GM12878 (cell line): ENCODE measurements at regions not wholly inside any gene's neighbourhood (a gene's known extent, or its start where the extent isn't known, plus 50 kb on each side); places are given as distances from the start of the nearest gene placed in this dataset.

Experiments
- CTCF ChIP-seq, 3 experiments: IDR thresholded peaks in 2 of 3; conservative IDR thresholded peaks in 1 of 3; 2 replicates each; pipeline ENCODE4 v1.5.1; 2011; ENCODE audit warnings: low read depth in 3 of 3, low read length in 3 of 3, mild to moderate bottlenecking in 3 of 3, control low read depth in 2 of 3, moderate library complexity in 2 of 3, inconsistent platforms in 1 of 3, mixed read lengths in 1 of 3; ENCODE audit not compliant: control insufficient read depth in 2 of 3, insufficient read depth in 1 of 3; ENCODE audit errors: extremely low read depth in 1 of 3
- MXI1 ChIP-seq: fragments of 150-350 bp; IDR thresholded peaks from 2 replicates; pipeline ENCODE4 v1.6.1; 2011; ENCODE audit warnings: low read depth, mild to moderate bottlenecking, inconsistent platforms, low read length, improper control_type of control experiment
- POLR2A ChIP-seq: IDR thresholded peaks from 2 replicates; pipeline ENCODE4 v1.6.1; 2011; ENCODE audit warnings: low read depth, mild to moderate bottlenecking, low read length
- SMC3 ChIP-seq: IDR thresholded peaks from 2 replicates; pipeline ENCODE4 v1.6.1; 2011; ENCODE audit warnings: low read length, improper control_type of control experiment, borderline replicate concordance

GRCh38 chr2:163062524-163062923, 224.0 kb upstream of the KCNH7 start:
- no peak for TF ChIP-seq MXI1
- TF ChIP-seq CTCF (IDR thresholded peaks at IDR 0.05 in 2 of 3, conservative IDR thresholded peaks at IDR 0.05 in 1 of 3; ENCODE audit: control insufficient read depth in 2 of 3, extremely low read depth in 1 of 3, insufficient read depth in 1 of 3, low read depth in 3 of 3, low read length in 3 of 3): no peak
- no peak for TF ChIP-seq SMC3
- TF ChIP-seq POLR2A: no peak
